Body of pancreas (tissue), 4 donors: ENCODE measurements at regions not wholly inside any gene's neighbourhood (a gene's known extent, or its start where the extent isn't known, plus 50 kb on each side); places are given as distances from the start of the nearest gene placed in this dataset.

Experiments used
- ATAC-seq: fragments of 150-250 bp; one replicate; pipeline ENCODE4 v1.9.1; 2016
- DNase-seq, 4 donors: peaks; one replicate each; pipeline ENCODE4 v3.0.0-alpha.2; 2019
- H3K27ac ChIP-seq, 4 donors: fragments of 200-600 bp; sonication (generic); 1 replicate in 3 of 4; 2 replicates in 1 of 4; pipeline versions ENCODE4 v1.5.1 to v1.6.1; 2016 to 2019; ENCODE audit warnings: mild to moderate bottlenecking in 1 of 4, mixed read lengths in 1 of 4, moderate library complexity in 1 of 4
- H3K27me3 ChIP-seq, 2 donors: fragments of 200-600 bp; sonication (generic); one replicate each; pipeline ENCODE4 v1.6.0; 2016; ENCODE audit warnings: mild to moderate bottlenecking in 1 of 2
- H3K36me3 ChIP-seq, 2 donors: fragments of 200-600 bp; sonication (generic); replicated peaks in 1 of 2; 2 replicates each; pipeline ENCODE4 v1.5.1; 2016; ENCODE audit warnings: low read depth in 2 of 2; ENCODE audit not compliant: insufficient read depth in 1 of 2
- H3K4me1 ChIP-seq: fragments of 200-600 bp; sonication (generic); one replicate; pipeline ENCODE4 v1.6.0; 2016
- H3K4me3 ChIP-seq, 2 donors: fragments of 200-600 bp; sonication (generic); 1 replicate in 1 of 2; 2 replicates in 1 of 2; pipeline ENCODE4 v1.5.1; 2016 to 2019
- H3K9me3 ChIP-seq, 3 donors: fragments of 200-600 bp; sonication (generic); 1 replicate in 2 of 3; 2 replicates in 1 of 3; pipeline ENCODE4 v1.5.1; 2016
- POLR2A ChIP-seq, 3 donors: fragments of 450-650 bp; IDR thresholded peaks; one replicate each; pipeline ENCODE4 v1.6.1; 2016; ENCODE audit warnings: antibody characterized with exemption in 3 of 3, mild to moderate bottlenecking in 2 of 3
- WGBS, 2 donors: methylation state at CpG; one replicate each; pipeline ENCODE4 v1.1.5; 2017; 5-methylcytosine and 5-hydroxymethylcytosine counted together
- intact Hi-C: fragments of 100-400 bp; cut with DNase I; formaldehyde crosslinking; loops from one replicate; pipeline ENCODE4 v1.15.1; 2023
- TF ChIP-seq, protein P1 (sequence below), 7 experiments: fragments of 450-650 bp in 4 of 7; fragments of 200-600 bp in 3 of 7; sonication (generic) in 3 of 7; IDR thresholded peaks; one replicate each; pipeline ENCODE4 v1.5.1; 2016 to 2019; ENCODE audit warnings: antibody characterized with exemption in 7 of 7

DNA sequence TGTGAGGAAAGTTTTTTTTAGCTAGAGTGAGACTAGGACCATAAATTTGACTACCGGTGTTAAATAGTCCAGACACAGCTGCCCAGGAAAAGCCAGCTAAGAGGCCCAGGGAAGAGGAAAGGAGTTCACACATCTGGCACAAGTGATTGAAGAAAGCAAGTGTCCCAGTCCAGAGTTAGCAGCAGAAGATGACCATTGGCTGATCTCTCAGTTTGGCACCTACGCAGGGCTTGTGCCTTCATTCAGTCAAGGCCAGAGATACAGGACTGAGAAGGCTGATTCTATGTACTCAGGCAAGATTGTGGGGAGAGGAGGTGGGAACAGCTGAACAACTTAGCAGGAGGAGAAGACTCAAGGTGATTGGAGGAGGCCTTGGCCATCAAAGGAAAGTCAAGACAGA is 575.0 kb upstream of the KLF12 start:
- H3K27me3 ChIP-seq = no peaks in the 10 kb centered on the region
- H3K9me3 ChIP-seq = no peaks in the 10 kb centered on the region
- 65 to 88% methylated on average over 2 of the region's 2 CpGs for WGBS, 2 donors
- H3K4me3 ChIP-seq = no peak overlapping the region
- no peak overlapping the region for H3K27ac ChIP-seq
- ATAC-seq = no peak
- intact Hi-C loops = no loop called here
- no peak for TF ChIP-seq POLR2A (IDR thresholded peaks at IDR 0.05)
- TF ChIP-seq, protein P1, sequence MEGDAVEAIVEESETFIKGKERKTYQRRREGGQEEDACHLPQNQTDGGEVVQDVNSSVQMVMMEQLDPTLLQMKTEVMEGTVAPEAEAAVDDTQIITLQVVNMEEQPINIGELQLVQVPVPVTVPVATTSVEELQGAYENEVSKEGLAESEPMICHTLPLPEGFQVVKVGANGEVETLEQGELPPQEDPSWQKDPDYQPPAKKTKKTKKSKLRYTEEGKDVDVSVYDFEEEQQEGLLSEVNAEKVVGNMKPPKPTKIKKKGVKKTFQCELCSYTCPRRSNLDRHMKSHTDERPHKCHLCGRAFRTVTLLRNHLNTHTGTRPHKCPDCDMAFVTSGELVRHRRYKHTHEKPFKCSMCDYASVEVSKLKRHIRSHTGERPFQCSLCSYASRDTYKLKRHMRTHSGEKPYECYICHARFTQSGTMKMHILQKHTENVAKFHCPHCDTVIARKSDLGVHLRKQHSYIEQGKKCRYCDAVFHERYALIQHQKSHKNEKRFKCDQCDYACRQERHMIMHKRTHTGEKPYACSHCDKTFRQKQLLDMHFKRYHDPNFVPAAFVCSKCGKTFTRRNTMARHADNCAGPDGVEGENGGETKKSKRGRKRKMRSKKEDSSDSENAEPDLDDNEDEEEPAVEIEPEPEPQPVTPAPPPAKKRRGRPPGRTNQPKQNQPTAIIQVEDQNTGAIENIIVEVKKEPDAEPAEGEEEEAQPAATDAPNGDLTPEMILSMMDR (IDR thresholded peaks at IDR 0.05) = no peak
- no peaks in the 10 kb centered on the region for H3K36me3 ChIP-seq
- no peak for DNase-seq
- no peaks in the 10 kb centered on the region for H3K4me1 ChIP-seq

DNA sequence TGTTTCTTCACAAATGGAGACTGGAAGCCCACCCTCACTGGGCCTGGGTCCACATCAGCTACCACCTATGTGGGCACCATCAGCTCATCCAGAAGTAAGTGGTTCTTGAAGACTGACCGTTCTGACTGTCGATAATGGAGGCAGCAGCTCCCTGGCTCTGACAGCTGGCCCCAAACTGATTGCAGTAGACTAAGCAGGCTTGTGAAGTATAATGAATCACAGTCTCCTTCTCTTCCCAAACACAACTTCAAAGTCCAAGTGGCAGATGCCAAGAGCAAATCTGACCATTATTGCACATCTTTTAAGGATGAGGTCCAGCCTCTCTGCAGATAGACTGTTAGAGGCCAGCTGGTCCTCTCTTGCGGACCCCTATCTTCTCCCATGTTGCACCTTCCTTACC is 574.4 kb upstream of the KLF12 start:
- WGBS, 2 donors = 45 to 51% methylated on average over 3 of the region's 3 CpGs
- no peak for TF ChIP-seq POLR2A (IDR thresholded peaks at IDR 0.05)
- TF ChIP-seq, protein P1 (IDR thresholded peaks at IDR 0.05) = no peak
- Histone ChIP-seq H3K36me3 (no peaks in the 10 kb centered on the region), H3K27me3 (no peaks in the 10 kb centered on the region), H3K27ac (no peak overlapping the region), H3K9me3 (no peaks in the 10 kb centered on the region), H3K4me3 (no peak overlapping the region), H3K4me1 (no peaks in the 10 kb centered on the region)
- no peak for DNase-seq
- intact Hi-C loops = no loop called here
- ATAC-seq = no peak

DNA sequence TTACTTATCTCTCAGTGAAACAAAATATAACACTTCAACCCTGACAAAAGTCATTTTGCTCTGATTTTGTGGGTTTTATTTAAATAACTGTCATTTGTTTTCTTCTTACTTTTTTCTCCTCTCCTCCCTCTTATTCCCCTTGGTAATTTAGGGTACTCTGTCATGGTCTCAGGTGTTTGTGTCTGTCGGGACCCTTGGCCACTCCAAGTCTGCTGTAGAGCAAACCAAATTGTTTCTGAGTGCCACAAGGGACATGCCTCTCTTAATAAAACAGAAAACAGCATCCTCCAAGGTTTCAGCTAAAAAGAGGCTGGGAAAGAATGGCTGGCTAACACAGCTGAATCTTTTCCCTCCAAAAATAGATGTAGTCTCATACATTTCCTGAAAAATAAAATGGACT is 573.1 kb upstream of the KLF12 start:
- intact Hi-C loops = no loop called here
- no peak for DNase-seq
- TF ChIP-seq POLR2A (IDR thresholded peaks at IDR 0.05) = no peak
- TF ChIP-seq, protein P1 (IDR thresholded peaks at IDR 0.05) = no peak

DNA sequence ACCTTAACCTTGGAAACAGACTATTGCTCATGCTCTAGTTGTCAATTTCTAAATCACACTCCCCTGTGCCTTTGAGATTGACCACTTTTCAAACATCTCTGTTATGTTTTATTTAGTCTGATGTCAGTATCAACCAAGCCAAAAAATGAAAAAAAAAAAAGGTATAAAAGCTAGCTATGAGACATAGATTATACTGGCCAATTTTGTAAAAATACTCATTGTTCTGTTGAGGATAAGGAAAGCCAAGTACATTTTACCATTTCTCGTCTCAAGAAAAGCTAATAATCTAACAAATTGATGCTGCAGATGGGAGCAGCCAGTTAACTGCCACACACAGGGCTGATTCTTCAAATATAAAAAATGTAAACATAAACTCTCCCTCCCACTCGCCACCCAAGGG is 572.6 kb upstream of the KLF12 start:
- ATAC-seq = no peak

More for the DNA sequence above, 573.1 kb upstream of the KLF12 start:
- WGBS, 2 donors = 17 to 38% methylated on average over 1 of the region's 1 CpG
- no peak overlapping the region for H3K4me3 ChIP-seq
- no peak overlapping the region for H3K27ac ChIP-seq
- no peaks in the 10 kb centered on the region for H3K36me3 ChIP-seq
- no peaks in the 10 kb centered on the region for H3K9me3 ChIP-seq
- ATAC-seq = no peak
- H3K27me3 ChIP-seq = no peaks in the 10 kb centered on the region
- no peaks in the 10 kb centered on the region for H3K4me1 ChIP-seq

DNA sequence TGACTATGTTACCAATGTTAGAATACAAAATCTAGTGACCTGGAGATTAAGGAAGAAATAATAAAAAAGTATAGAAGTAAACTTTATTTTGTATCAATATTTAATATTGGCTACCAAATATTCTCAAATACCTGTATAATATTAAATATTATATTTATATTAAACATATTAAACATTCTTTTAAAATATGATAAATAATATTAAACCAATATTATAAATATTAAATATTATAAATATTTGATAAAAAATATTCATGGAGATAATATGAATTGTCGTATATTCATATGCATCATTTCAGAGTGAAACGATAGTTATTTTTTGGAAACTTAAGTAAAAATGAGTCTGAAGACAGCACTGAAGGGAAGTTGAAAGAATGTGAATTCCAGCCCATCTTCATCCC is 571.2 kb upstream of the KLF12 start:
- no peak overlapping the region for H3K27ac ChIP-seq
- no peaks in the 10 kb centered on the region for H3K4me1 ChIP-seq
- H3K36me3 ChIP-seq = no peaks in the 10 kb centered on the region
- H3K27me3 ChIP-seq = no peaks in the 10 kb centered on the region
- H3K9me3 ChIP-seq = no peaks in the 10 kb centered on the region
- H3K4me3 ChIP-seq = no peak overlapping the region
- no peak for ATAC-seq
- no peak for TF ChIP-seq POLR2A (IDR thresholded peaks at IDR 0.05)
- TF ChIP-seq, protein P1 (IDR thresholded peaks at IDR 0.05) = no peak
- intact Hi-C loops = no loop called here
- DNase-seq = no peak
- WGBS, 2 donors = 81 to 84% methylated on average over 2 of the region's 2 CpGs

More for the DNA sequence above, 572.6 kb upstream of the KLF12 start:
- WGBS, 2 donors = 24 to 27% methylated on average over 2 of the region's 2 CpGs
- Histone ChIP-seq H3K36me3 (no peaks in the 10 kb centered on the region), H3K4me1 (no peaks in the 10 kb centered on the region), H3K27me3 (no peaks in the 10 kb centered on the region), H3K9me3 (no peaks in the 10 kb centered on the region), H3K4me3 (no peak overlapping the region), H3K27ac (no peak overlapping the region)
- intact Hi-C loops = no loop called here
- no peak for DNase-seq
- no peak for TF ChIP-seq POLR2A (IDR thresholded peaks at IDR 0.05)
- TF ChIP-seq, protein P1 (IDR thresholded peaks at IDR 0.05) = no peak
